ENCODE measurements at regions not wholly inside any gene's neighbourhood (a gene's known extent, or its start where the extent isn't known, plus 50 kb on each side); places are given as distances from the start of the nearest gene placed in this dataset.

DNA sequence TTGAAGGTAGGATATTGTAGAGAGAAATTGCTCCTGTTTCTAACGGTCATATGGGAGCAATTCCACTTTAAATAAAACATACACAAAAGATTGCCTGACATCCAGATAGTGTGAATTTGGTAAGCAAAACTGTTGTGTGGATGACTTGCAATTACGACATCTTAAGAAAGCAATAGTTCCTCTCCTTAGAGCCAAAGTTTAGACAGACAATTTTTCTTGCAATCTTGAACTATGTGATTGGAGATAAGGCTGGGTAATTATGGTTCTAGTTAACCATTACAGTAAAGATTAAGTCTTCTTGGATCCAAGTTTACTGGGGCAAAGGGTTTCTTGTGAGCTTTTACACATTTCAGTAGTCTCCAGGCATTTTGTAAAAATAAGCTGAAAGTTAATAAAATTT is 1080.6 kb upstream of the CDH6 start:
- WGBS (ENCODE audit: extremely low coverage, insufficient read length, low lambda C conversion rate), result no CpG with 5 or more reads among the region's 2 CpGs
- no peaks in the 10 kb centered on the region for H3K36me3 Mint-ChIP-seq (ENCODE audit: insufficient read depth in 1 of 3, low read depth in 3 of 3)
- Histone ChIP-seq H2BK5ac (ENCODE audit: insufficient read length, low read length) (no peak overlapping the region), H2BK15ac (ENCODE audit: low read depth, low read length) (no peak overlapping the region), H3K4me1 (ENCODE audit: insufficient read depth, low read length) (no peaks in the 10 kb centered on the region), H2BK20ac (ENCODE audit: low read depth, low read length, poor library complexity, severe bottlenecking) (no peak overlapping the region), H3K14ac (ENCODE audit: insufficient read depth, low read length) (no peak overlapping the region), H4K8ac (replicated peaks; ENCODE audit: insufficient read length, low read depth, low read length) (no peak overlapping the region), H2BK120ac (ENCODE audit: low read depth, low read length, poor library complexity, severe bottlenecking) (no peak overlapping the region), H3K23ac (ENCODE audit: insufficient read length, low read depth, low read length) (no peak overlapping the region), H3T11ph (ENCODE audit: low read length) (no peak overlapping the region), H3K9ac (ENCODE audit: extremely low read depth, insufficient read length, low read length) (no peak overlapping the region), H2AK5ac (ENCODE audit: insufficient read length, low read length) (no peak overlapping the region), H2AFZ (ENCODE audit: low read length) (no peak overlapping the region), H3K23me2 (ENCODE audit: insufficient read length, low read depth, low read length, poor library complexity, severe bottlenecking) (no peaks in the 10 kb centered on the region), H3K9me3 (ENCODE audit: control insufficient read depth, low read depth, low read length) (no peaks in the 10 kb centered on the region), H2BK12ac (ENCODE audit: insufficient read length, low read depth, low read length) (no peak overlapping the region), H3K56ac (ENCODE audit: insufficient read length, low read depth, low read length) (no peak overlapping the region), H4K5ac (ENCODE audit: insufficient read length, low read depth, low read length) (no peak overlapping the region), H3K4ac (ENCODE audit: low read depth, low read length) (no peak overlapping the region), H4K91ac (ENCODE audit: insufficient read length, low read depth, low read length) (no peak overlapping the region), H3K4me2 (ENCODE audit: insufficient read depth, insufficient read length, low read length) (no peak overlapping the region), H3K79me2 (ENCODE audit: insufficient read depth, low read length) (no peaks in the 10 kb centered on the region), H3K27ac (ENCODE audit: insufficient read length, low read depth, low read length) (no peak overlapping the region), H3K27me3 (ENCODE audit: insufficient read depth, low read length) (no peaks in the 10 kb centered on the region), H4K20me1 (ENCODE audit: control insufficient read depth, insufficient read depth, insufficient read length) (no peaks in the 10 kb centered on the region), H3K79me1 (ENCODE audit: insufficient read depth, low read depth, low read length, poor library complexity, severe bottlenecking) (no peaks in the 10 kb centered on the region), H3K18ac (ENCODE audit: insufficient read length, low read depth, low read length) (no peak overlapping the region)
- DNase-seq, result no peak
- H3K4me3 Mint-ChIP-seq, result no peak overlapping the region
- TF ChIP-seq, protein P1, sequence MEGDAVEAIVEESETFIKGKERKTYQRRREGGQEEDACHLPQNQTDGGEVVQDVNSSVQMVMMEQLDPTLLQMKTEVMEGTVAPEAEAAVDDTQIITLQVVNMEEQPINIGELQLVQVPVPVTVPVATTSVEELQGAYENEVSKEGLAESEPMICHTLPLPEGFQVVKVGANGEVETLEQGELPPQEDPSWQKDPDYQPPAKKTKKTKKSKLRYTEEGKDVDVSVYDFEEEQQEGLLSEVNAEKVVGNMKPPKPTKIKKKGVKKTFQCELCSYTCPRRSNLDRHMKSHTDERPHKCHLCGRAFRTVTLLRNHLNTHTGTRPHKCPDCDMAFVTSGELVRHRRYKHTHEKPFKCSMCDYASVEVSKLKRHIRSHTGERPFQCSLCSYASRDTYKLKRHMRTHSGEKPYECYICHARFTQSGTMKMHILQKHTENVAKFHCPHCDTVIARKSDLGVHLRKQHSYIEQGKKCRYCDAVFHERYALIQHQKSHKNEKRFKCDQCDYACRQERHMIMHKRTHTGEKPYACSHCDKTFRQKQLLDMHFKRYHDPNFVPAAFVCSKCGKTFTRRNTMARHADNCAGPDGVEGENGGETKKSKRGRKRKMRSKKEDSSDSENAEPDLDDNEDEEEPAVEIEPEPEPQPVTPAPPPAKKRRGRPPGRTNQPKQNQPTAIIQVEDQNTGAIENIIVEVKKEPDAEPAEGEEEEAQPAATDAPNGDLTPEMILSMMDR (conservative IDR thresholded peaks at IDR 0.05), result no peak
- no peak overlapping the region for H3K27ac Mint-ChIP-seq
- H3K9me3 Mint-ChIP-seq, result no peaks in the 10 kb centered on the region; a peak in 1 of 5 replicates
- H3K4me1 Mint-ChIP-seq, result no peaks in the 10 kb centered on the region
- H3K27me3 Mint-ChIP-seq (ENCODE audit: low read depth), result no peaks in the 10 kb centered on the region

All from H9 (cell line).